ENCODE measurements at regions not wholly inside any gene's neighbourhood (a gene's known extent, or its start where the extent isn't known, plus 50 kb on each side); places are given as distances from the start of the nearest gene placed in this dataset.

DNA sequence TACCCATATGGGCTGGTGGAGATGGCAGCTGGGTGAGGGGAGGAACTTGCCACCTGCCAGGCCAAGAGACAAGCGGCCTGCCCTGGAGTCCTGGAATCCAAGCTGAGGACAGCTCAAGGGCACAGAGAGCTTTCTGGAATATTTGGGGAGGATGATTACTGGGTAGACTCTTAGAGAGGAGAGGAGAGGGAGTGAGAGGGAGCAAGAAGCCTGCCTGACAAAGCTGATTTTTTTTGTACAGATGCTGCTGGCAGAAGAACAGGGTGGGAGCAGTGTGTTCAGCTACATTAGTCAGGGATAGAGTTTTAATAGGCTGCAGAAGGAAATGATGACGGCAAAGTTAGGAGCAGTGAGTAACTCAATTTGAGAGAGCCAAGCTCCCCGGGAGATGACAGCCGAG, 299.3 kb downstream of the NXPE2 start:
- Mint-ChIP-seq H3K36me3 (no peaks in the 10 kb centered on the region), H3K4me3 (no peak overlapping the region), H3K4me1 (no peaks in the 10 kb centered on the region), H3K9me3 (no peaks in the 10 kb centered on the region), H3K27ac (no peak overlapping the region), H3K27me3 (ENCODE audit: low read depth) (peaks cover 2% of the 10 kb centered on the region)
- TF ChIP-seq CTCF (IDR thresholded peaks at IDR 0.05; ENCODE audit: unreplicated experiment) = no peak
- DNase-seq (ENCODE audit: low spot score in 2 of 2, unreplicated experiment in 2 of 2) = no peak

DNA sequence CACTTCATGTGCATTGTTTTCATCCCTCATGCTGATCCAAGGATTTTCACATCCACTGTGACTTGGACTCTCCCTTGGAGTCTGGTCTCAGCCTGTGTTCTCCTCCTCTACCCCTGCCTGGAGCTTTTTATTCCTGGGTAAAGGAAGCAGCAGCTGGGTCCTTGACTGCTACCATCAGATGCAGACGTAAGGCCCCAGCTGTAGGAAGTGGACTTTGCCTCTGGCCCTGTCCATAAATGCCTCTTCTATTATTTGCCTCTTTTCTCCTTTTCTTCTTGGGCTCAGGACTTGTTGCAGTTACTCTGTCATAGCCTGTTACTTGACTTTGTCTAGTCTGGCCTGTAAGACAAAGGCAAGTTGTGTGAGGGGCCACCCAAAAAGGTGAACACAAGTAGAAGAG, 303.8 kb downstream of the NXPE2 start:
- no peak overlapping the region for H3K27ac Mint-ChIP-seq
- H3K27me3 Mint-ChIP-seq (ENCODE audit: low read depth) = peaks cover 6% of the 10 kb centered on the region
- no peaks in the 10 kb centered on the region for H3K4me1 Mint-ChIP-seq
- no peaks in the 10 kb centered on the region for H3K36me3 Mint-ChIP-seq
- no peak for DNase-seq (ENCODE audit: low spot score in 2 of 2, unreplicated experiment in 2 of 2)
- no peaks in the 10 kb centered on the region for H3K9me3 Mint-ChIP-seq
- TF ChIP-seq CTCF (IDR thresholded peaks at IDR 0.05; ENCODE audit: unreplicated experiment) = no peak
- no peak overlapping the region for H3K4me3 Mint-ChIP-seq

- no peaks in the 10 kb centered on the region for H3K9me3 Mint-ChIP-seq
- H3K27me3 Mint-ChIP-seq (ENCODE audit: low read depth) = peaks cover 6% of the 10 kb centered on the region
- H3K27ac Mint-ChIP-seq = no peak overlapping the region
Observed at GRCh38 chr11:114984611-114985163, 306.4 kb downstream of the NXPE2 start.

GRCh38 chr11:114986365-114986764, 308.0 kb downstream of the NXPE2 start:
- H3K4me1 Mint-ChIP-seq = peaks cover 8% of the 10 kb centered on the region
- H3K27me3 Mint-ChIP-seq (ENCODE audit: low read depth) = peaks cover 6% of the 10 kb centered on the region
- no peak overlapping the region for H3K27ac Mint-ChIP-seq
- no peaks in the 10 kb centered on the region for H3K36me3 Mint-ChIP-seq
- no peaks in the 10 kb centered on the region for H3K9me3 Mint-ChIP-seq
- no peak for DNase-seq (ENCODE audit: low spot score in 2 of 2, unreplicated experiment in 2 of 2)
- H3K4me3 Mint-ChIP-seq = no peak overlapping the region
- TF ChIP-seq CTCF (IDR thresholded peaks at IDR 0.05; ENCODE audit: unreplicated experiment) = no peak

More at GRCh38 chr11:114984611-114985163, 306.4 kb downstream of the NXPE2 start:
- no peak for DNase-seq (ENCODE audit: low spot score in 2 of 2, unreplicated experiment in 2 of 2)
- Mint-ChIP-seq H3K4me3 (no peak overlapping the region), H3K4me1 (peaks cover 2% of the 10 kb centered on the region), H3K36me3 (no peaks in the 10 kb centered on the region)
- TF ChIP-seq CTCF (IDR thresholded peaks at IDR 0.05; ENCODE audit: unreplicated experiment) = no peak

- DNase-seq (ENCODE audit: low spot score in 2 of 2, unreplicated experiment in 2 of 2) = no peak
- TF ChIP-seq CTCF (IDR thresholded peaks at IDR 0.05; ENCODE audit: unreplicated experiment) = no peak
- Mint-ChIP-seq H3K4me1 (peaks cover 8% of the 10 kb centered on the region), H3K27me3 (ENCODE audit: low read depth) (peaks cover 8% of the 10 kb centered on the region), H3K27ac (no peak overlapping the region), H3K9me3 (no peaks in the 10 kb centered on the region), H3K4me3 (no peak overlapping the region), H3K36me3 (no peaks in the 10 kb centered on the region)
Observed at GRCh38 chr11:114987186-114987760, 308.9 kb downstream of the NXPE2 start.
